KBM-7 (cell line): ENCODE measurements at regions not wholly inside any gene's neighbourhood (a gene's known extent, or its start where the extent isn't known, plus 50 kb on each side); places are given as distances from the start of the nearest gene placed in this dataset.
"Not testable (repeated sequence)": the region's sequence is repeated elsewhere in the genome, so short reads cannot be mapped to it uniquely, and the experiment has no call there.

Experiments
- DNase-seq: peaks from one replicate; pipeline ENCODE4 v3.0.0-alpha.2; 2015
- in situ Hi-C: fragments of 300-500 bp; cut with MboI; formaldehyde crosslinking; loops from 2 replicates; pipeline ENCODE4 v1.14.3; 2020; ENCODE audit warnings: low sequenced_read_pairs, low pct_unique_long_range_greater_than_20kb, mixed read lengths

GRCh38 chr11:112705148-112705547, 256.1 kb upstream of the NCAM1 start:
- no peak for DNase-seq
- in situ Hi-C loops = no loop called here

GRCh38 chr11:112706863-112707262, 254.4 kb upstream of the NCAM1 start:
- DNase-seq = no peak
- in situ Hi-C loops = no loop called here

GRCh38 chr11:112714340-112714739, 246.9 kb upstream of the NCAM1 start:
- in situ Hi-C loops, DNase-seq: not testable (repeated sequence)

GRCh38 chr11:112715056-112715455, 246.2 kb upstream of the NCAM1 start:
- DNase-seq = no peak
- in situ Hi-C loops = no loop called here

GRCh38 chr11:112718483-112718882, 242.7 kb upstream of the NCAM1 start:
- in situ Hi-C loops = no loop called here
- DNase-seq = no peak

- no peak for DNase-seq
- in situ Hi-C loops = no loop called here
Measured at GRCh38 chr11:112719736-112720525, 241.3 kb upstream of the NCAM1 start.

- in situ Hi-C loops = no loop called here
- no peak for DNase-seq
Measured at GRCh38 chr11:112722148-112722547, 239.1 kb upstream of the NCAM1 start.

- in situ Hi-C loops = no loop called here
Measured at GRCh38 chr11:112722876-112723275, 238.3 kb upstream of the NCAM1 start.

GRCh38 chr11:112723676-112724495, 237.3 kb upstream of the NCAM1 start:
- in situ Hi-C loops = no loop called here
- no peak for DNase-seq

More at GRCh38 chr11:112722876-112723275, 238.3 kb upstream of the NCAM1 start:
- DNase-seq = no peak

- in situ Hi-C loops = no loop called here
- no peak for DNase-seq
Measured at GRCh38 chr11:112724496-112724790, 236.8 kb upstream of the NCAM1 start.

GRCh38 chr11:112725636-112726035, 235.6 kb upstream of the NCAM1 start:
- DNase-seq = no peak
- in situ Hi-C loops = no loop called here

- in situ Hi-C loops = no loop called here
- DNase-seq = no peak
Measured at GRCh38 chr11:112727341-112727841, 233.8 kb upstream of the NCAM1 start.

- in situ Hi-C loops = no loop called here
- no peak for DNase-seq
Measured at GRCh38 chr11:112728288-112728687, 232.9 kb upstream of the NCAM1 start.

- no peak for DNase-seq
Measured at GRCh38 chr11:112728716-112729115, 232.5 kb upstream of the NCAM1 start.

GRCh38 chr11:112730591-112730990, 230.6 kb upstream of the NCAM1 start:
- in situ Hi-C loops = no loop called here
- DNase-seq = no peak

More at GRCh38 chr11:112728716-112729115, 232.5 kb upstream of the NCAM1 start:
- in situ Hi-C loops = no loop called here

GRCh38 chr11:112731538-112731937, 229.7 kb upstream of the NCAM1 start:
- in situ Hi-C loops = no loop called here
- DNase-seq = no peak

GRCh38 chr11:112732031-112732430, 229.2 kb upstream of the NCAM1 start:
- in situ Hi-C loops = no loop called here

GRCh38 chr11:112734207-112734606, 227.0 kb upstream of the NCAM1 start:
- peak; percentile 11 for DNase-seq

More at GRCh38 chr11:112732031-112732430, 229.2 kb upstream of the NCAM1 start:
- DNase-seq = no peak

GRCh38 chr11:112735470-112735869, 225.8 kb upstream of the NCAM1 start:
- in situ Hi-C loops = no loop called here
- DNase-seq = no peak

More at GRCh38 chr11:112734207-112734606, 227.0 kb upstream of the NCAM1 start:
- in situ Hi-C loops = no loop called here

GRCh38 chr11:112744041-112744440, 217.2 kb upstream of the NCAM1 start:
- no peak for DNase-seq
- in situ Hi-C loops = no loop called here
